Smooth muscle cell (in vitro differentiated cells): ENCODE measurements at regions not wholly inside any gene's neighbourhood (a gene's known extent, or its start where the extent isn't known, plus 50 kb on each side); places are given as distances from the start of the nearest gene placed in this dataset.
"Not testable (repeated sequence)": the region's sequence is repeated elsewhere in the genome, so short reads cannot be mapped to it uniquely, and the experiment has no call there.

ENCODE experiments used
- DNase-seq: peaks from one replicate; lab custom pipeline; 2025; ENCODE audit not compliant: unreplicated experiment; lab: John Stamatoyannopoulos, UW
- H2AFZ ChIP-seq: fragments of 200-600 bp; sonication (generic); 2 replicates; pipeline ENCODE4 v1.6.0; 2016; ENCODE audit warnings: antibody characterized with exemption, low read depth, mild to moderate bottlenecking
- H3F3A ChIP-seq: fragments of 200-600 bp; sonication (generic); 2 replicates; pipeline ENCODE4 v1.6.0; 2017; ENCODE audit warnings: antibody characterized with exemption, low read depth
- H3K27ac ChIP-seq: fragments of 200-600 bp; sonication (generic); 2 replicates; pipeline ENCODE4 v1.5.1; 2016; ENCODE audit warnings: low read depth, mild to moderate bottlenecking
- H3K27me3 ChIP-seq: fragments of 200-600 bp; sonication (generic); 2 replicates; pipeline ENCODE4 v1.6.1; 2016; ENCODE audit warnings: low read depth, mild to moderate bottlenecking
- H3K36me3 ChIP-seq: fragments of 200-600 bp; sonication (generic); 2 replicates; pipeline ENCODE4 v1.5.1; 2016; ENCODE audit warnings: low read depth
- H3K4me1 ChIP-seq: fragments of 200-600 bp; sonication (generic); 2 replicates; pipeline ENCODE4 v1.5.1; 2016; ENCODE audit warnings: low read depth
- H3K4me2 ChIP-seq: fragments of 200-600 bp; sonication (generic); 2 replicates; pipeline ENCODE4 v1.6.0; 2016; ENCODE audit warnings: mild to moderate bottlenecking
- H3K4me3 ChIP-seq: fragments of 200-600 bp; sonication (generic); 2 replicates; pipeline ENCODE4 v1.5.1; 2016; ENCODE audit warnings: mild to moderate bottlenecking
- H3K79me2 ChIP-seq: fragments of 200-600 bp; sonication (generic); 2 replicates; pipeline ENCODE4 v1.6.0; 2016; ENCODE audit warnings: low read depth, mild to moderate bottlenecking
- H3K9ac ChIP-seq: fragments of 200-600 bp; sonication (generic); 2 replicates; pipeline ENCODE4 v1.6.0; 2016; ENCODE audit warnings: low read depth
- H3K9me3 ChIP-seq: fragments of 200-600 bp; sonication (generic); replicated peaks from 2 replicates; pipeline ENCODE4 v1.5.1; 2016; ENCODE audit warnings: low read depth
- H4K20me1 ChIP-seq: fragments of 200-600 bp; sonication (generic); 2 replicates; pipeline ENCODE4 v1.6.0; 2016; ENCODE audit warnings: low read depth
- WGBS: methylation state at CpG from one replicate; pipeline ENCODE4 v1.1.7; 2016; ENCODE audit warnings: low lambda C conversion rate; 5-methylcytosine and 5-hydroxymethylcytosine counted together
- TF ChIP-seq, protein P1 (sequence below): fragments of 200-600 bp; sonication (generic); IDR thresholded peaks from 2 replicates; pipeline ENCODE4 v1.5.1; 2017; ENCODE audit warnings: borderline replicate concordance, mild to moderate bottlenecking, antibody characterized with exemption; ENCODE audit not compliant: insufficient read depth, poor library complexity, severe bottlenecking

DNA sequence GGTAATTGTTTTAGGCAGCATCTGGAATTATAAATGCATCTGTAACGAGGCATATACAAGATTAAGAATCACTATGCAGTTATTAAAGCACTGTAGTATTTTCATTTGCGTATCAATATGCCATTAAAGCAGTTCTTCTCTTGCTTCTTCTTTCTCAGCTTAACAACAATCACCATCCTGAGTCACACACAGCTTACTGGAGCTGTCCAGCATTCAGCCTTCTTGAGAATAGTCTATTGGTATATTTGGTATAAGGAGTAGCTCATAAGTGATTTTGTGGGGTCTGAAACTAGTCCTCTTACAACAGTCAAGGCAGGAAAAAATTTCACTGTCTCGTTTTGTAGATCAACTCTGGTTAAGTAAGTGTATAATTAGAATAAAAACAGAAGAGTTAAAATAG, 523.0 kb upstream of the FOXG1 start:
- 40% methylated on average over 3 of the region's 3 CpGs for WGBS
- Histone ChIP-seq H3K9me3 (no peaks in the 10 kb centered on the region), H4K20me1 (no peaks in the 10 kb centered on the region), H3K27me3 (no peaks in the 10 kb centered on the region), H3F3A (no peaks in the 10 kb centered on the region), H2AFZ (no peak overlapping the region), H3K4me3 (no peak overlapping the region), H3K27ac (no peak overlapping the region), H3K4me2 (no peak overlapping the region), H3K4me1 (peaks cover 6% of the 10 kb centered on the region), H3K79me2 (no peaks in the 10 kb centered on the region), H3K9ac (no peak overlapping the region), H3K36me3 (no peaks in the 10 kb centered on the region)
- DNase-seq = no peak
- TF ChIP-seq, protein P1, sequence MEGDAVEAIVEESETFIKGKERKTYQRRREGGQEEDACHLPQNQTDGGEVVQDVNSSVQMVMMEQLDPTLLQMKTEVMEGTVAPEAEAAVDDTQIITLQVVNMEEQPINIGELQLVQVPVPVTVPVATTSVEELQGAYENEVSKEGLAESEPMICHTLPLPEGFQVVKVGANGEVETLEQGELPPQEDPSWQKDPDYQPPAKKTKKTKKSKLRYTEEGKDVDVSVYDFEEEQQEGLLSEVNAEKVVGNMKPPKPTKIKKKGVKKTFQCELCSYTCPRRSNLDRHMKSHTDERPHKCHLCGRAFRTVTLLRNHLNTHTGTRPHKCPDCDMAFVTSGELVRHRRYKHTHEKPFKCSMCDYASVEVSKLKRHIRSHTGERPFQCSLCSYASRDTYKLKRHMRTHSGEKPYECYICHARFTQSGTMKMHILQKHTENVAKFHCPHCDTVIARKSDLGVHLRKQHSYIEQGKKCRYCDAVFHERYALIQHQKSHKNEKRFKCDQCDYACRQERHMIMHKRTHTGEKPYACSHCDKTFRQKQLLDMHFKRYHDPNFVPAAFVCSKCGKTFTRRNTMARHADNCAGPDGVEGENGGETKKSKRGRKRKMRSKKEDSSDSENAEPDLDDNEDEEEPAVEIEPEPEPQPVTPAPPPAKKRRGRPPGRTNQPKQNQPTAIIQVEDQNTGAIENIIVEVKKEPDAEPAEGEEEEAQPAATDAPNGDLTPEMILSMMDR = no peak

GRCh38 chr14:28245216-28245615, 521.4 kb upstream of the FOXG1 start:
- Histone ChIP-seq H3K9ac (no peak overlapping the region), H3K27ac (no peak overlapping the region), H3K9me3 (no peaks in the 10 kb centered on the region), H3K79me2 (no peaks in the 10 kb centered on the region), H4K20me1 (no peaks in the 10 kb centered on the region), H2AFZ (no peak overlapping the region), H3F3A (no peaks in the 10 kb centered on the region), H3K4me1 (peaks cover 6% of the 10 kb centered on the region), H3K36me3 (no peaks in the 10 kb centered on the region), H3K27me3 (no peaks in the 10 kb centered on the region), H3K4me3 (no peak overlapping the region), H3K4me2 (no peak overlapping the region)
- DNase-seq = no peak
- WGBS = 67% methylated on average over 1 of the region's 1 CpG
- TF ChIP-seq, protein P1 = no peak

- Histone ChIP-seq H3K27me3 (no peaks in the 10 kb centered on the region), H3K36me3 (no peaks in the 10 kb centered on the region), H3K4me2 (no peak overlapping the region), H3K9ac (no peak overlapping the region), H4K20me1 (no peaks in the 10 kb centered on the region), H3K9me3 (no peaks in the 10 kb centered on the region), H3K79me2 (no peaks in the 10 kb centered on the region), H2AFZ (no peak overlapping the region), H3K4me3 (no peak overlapping the region), H3K27ac (no peak overlapping the region), H3K4me1 (peaks cover 6% of the 10 kb centered on the region), H3F3A (no peaks in the 10 kb centered on the region)
- TF ChIP-seq, protein P1 = no peak
- no peak for DNase-seq
- 72% methylated on average over 1 of the region's 1 CpG for WGBS
These were observed 519.1 kb upstream of the FOXG1 start for GRCh38 chr14:28247491-28247890.

DNA sequence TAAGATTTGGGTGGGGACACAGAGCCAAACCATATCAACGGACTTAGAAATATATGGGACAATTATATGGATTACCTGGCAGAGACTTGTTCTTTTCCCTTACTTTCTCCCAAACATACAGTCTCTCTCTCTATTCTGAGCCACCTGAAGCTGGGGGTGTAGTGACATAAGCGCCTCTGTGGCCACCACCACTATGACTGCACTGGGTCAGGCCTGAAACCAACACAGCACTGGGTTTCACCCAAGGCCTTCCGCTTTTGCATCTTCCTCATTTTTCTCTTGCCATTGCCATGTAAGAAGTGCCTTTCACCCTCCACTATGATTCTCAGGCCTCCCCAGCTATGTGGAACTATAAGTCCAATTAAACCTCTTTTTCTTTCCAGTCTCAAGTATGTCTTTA, 514.5 kb upstream of the FOXG1 start:
- H2AFZ ChIP-seq, H3K4me2 ChIP-seq, H3K27ac ChIP-seq, H3K79me2 ChIP-seq, H3K4me1 ChIP-seq, H3K36me3 ChIP-seq, DNase-seq, H3K9ac ChIP-seq, H3K27me3 ChIP-seq, H3F3A ChIP-seq, H3K9me3 ChIP-seq, H3K4me3 ChIP-seq, H4K20me1 ChIP-seq: not testable (repeated sequence)
- WGBS = 90% methylated on average over 3 of the region's 3 CpGs
